Globus pallidus (tissue), 1 donor: ENCODE measurements at regions not wholly inside any gene's neighbourhood (a gene's known extent, or its start where the extent isn't known, plus 50 kb on each side); places are given as distances from the start of the nearest gene placed in this dataset.

ENCODE experiments used
- DNase-seq: peaks from one replicate; pipeline ENCODE4 v3.0.0-alpha.2; 2015; ENCODE audit warnings: low spot score

DNA sequence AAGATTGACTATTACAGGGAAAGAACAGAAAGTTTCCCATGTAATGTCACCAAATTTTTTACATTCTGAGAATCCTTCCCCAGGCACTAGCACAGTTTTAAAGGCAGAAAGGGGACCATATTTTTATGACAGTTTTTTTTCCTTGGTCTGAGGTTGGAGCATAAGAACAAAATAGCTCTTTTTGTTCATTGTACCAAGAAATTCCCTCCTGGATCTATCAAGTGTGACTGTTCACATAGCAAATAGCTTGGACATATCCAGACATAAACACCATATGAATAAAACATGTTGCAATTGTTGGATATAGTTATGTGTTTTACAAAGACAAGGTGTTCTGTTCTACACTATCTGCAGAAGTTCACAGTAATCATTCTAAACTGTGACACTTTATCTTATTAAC is 182.4 kb upstream of the ADGRL2 start:
- no peak for DNase-seq

DNA sequence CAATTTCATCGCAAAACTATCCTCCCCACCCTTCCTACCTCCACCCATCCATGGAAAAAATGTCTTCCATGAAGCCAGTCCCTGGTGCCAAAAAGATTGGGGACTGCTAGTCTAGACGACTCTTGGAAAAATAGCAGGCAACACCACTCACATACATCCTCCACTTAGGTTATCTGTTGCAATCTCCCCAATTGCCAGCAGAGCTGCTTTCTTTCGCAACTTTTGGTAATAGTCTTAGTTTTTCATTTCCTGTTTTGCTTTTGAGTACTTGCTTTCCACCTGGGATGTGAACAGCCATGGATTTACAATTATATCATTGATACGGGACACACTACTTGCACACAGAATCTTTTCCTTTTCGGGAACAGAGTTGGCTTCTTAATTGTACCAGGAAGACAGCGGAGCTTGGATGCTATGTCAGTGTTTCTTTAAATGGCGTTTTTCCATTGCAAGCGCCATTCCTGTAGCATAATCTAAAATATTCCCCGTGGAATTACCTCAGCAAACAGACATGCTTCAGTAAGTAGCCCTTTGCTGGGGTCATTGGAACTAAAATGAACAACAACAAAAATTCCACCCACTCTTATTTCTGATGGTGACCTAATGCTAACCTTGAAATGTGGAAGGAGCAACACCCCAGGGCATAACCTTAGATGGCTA is 183.3 kb upstream of the ADGRL2 start:
- DNase-seq, result no peak

DNA sequence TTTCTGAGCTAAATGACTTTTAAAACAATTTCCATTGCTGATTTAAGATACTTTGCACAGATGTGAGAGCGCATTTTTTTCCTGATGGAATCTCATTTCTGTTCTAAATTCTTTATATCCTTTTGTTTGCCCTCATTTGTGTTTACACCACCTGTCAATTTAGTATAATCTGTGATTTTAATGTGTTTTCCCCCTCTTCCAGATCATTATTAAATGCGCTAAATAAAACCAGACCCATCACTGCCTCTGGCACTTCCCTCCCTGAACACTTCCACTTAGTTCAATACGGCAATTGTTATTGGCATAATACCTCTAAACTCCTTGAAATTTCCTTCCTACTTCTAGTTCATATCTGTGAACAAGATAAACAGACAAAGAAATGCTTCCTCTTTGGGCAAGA is 186.9 kb upstream of the ADGRL2 start:
- DNase-seq, result no peak

DNA sequence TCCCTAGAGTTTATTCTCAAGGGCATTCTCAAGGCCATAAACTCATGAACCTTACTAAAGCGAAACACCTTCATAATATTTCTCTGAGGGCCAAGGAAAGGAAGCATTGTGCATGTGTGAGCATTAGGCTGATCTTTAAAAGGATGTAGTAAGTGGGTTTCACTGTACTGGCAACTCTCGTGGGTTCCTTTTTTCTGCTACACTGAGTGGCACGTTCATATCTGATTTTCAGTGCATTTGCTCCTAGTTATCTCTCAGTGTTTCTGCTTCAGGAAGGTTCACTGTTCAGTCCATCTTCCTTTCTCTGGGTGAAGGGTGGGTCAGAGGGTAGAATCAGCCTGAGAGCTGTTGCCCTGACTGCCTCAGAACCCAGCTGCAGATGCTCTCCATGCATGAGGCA is 192.8 kb upstream of the ADGRL2 start:
- DNase-seq, result no peak

DNA sequence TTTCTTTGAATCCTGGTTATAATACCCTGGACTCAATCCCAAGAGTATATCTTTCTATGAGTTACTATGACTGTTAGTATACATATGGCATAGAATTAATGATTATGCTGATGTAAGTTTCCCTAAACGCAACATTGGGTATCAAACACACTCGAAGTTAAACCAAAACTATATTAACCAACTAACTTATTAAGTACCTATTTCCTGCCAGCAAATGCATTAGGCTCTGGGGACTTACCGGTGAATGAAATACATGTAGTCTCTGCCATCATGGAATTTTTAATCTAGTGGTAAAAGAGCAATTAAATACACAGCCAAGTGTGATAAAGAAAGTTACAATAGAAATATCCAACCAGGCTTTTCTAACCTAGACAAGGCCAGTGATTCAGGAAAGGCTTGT is 193.6 kb upstream of the ADGRL2 start:
- no peak for DNase-seq

DNA sequence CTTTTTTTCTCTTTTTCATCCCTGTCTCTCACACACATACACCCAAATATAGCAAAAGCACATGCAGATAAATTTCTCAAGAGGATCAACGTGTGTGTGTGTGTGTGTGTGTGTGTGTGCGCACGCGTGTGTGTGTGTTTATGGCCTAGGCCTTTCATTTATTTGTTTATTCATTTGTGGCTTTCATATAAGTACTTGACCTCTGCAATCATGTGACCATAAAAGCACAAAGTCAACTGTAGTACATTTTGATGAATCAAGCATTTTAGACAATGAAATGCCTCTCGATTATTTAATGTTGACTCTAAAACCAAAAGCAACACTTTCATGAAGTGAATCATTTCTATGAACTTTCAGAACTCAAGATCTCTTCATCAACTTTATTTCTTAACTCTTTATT is 194.1 kb upstream of the ADGRL2 start:
- no peak for DNase-seq

DNA sequence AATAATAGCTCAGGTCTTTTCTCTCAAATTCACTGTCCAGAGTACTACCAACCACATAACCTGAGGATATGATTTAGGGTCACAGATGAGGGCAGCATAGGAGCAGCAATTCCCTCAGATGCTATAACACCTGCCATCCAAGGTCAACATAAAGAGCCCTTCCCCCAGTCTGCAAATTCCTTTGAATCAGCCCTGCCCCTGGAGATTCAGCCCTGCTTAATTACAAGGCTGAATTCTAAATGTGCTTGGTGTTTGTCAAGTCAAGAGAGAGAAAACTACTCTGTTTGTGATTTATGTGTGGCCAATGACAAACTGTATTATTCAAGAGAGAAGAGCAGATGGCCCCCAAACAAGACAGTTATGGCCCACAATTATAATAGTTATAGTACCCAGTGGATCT is 195.7 kb upstream of the ADGRL2 start:
- no peak for DNase-seq

DNA sequence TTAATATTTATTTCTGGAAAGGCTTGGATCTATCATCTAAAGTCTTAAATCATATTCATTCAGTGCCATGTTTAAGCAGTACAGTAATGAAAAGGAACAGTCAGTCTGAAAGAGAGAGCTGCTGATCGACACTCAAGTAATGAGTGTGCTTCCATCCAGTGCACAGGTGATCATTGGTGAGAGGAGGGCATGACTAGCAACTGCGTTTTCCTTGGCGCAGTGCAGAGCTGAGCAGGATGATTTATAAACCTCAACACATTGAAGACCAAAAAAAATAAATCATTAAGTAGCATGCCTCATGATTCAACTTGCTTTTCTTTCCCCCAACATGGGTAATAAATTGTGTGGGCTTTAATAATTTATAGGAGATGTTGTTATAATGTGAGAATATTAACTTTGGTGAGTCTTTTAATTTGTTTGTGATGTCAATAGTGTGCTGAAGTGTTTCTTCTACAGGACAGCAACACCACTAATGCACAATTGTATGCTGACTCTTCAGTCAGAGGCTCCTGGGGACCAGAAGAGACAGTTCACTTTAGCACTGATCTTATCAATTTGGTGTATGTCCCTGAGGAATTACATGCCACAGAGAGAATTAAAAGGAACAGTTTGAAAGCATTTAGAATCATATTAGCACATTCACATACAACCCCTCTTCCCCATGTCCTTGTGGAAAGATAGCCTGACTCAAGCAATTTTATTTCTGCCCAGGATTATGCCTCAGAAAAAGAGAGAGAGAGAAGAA is 199.7 kb upstream of the ADGRL2 start:
- DNase-seq, result no peak

DNA sequence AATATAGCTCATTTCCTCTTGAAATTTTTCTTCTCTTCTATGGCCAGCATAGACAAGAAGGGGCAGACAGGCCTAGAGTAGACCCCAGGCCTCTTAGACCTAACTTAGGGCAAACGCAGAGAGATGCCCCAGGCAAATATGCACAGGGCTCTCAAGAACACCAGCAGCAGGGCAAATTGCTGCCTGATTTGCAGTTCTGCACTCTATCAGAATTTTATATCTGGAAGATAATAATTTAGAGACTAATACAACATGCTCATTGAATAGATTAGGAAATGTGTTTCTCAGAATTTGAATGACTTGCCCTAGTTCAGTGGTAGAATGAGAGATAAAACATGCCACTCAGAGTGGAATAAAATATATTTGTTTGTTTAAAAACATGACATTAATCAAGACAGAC is 200.4 kb upstream of the ADGRL2 start:
- no peak for DNase-seq

DNA sequence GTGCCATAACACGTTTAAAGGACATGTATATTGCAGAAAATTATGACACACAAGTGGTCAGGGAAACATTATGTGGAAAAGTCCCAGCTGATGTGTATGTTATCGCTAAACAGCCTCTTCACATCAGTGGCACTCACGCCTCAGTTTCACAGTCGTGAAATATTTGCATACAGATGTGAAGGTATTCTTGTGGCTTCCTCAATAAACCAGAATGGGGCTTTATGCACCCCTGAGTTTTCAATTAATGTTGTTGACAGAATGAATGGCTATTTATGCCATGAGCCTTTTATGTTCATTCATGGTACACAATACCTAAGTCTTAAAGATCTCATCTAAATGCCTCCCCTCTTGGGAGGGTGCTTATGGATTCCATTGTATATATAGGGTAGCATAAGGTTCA is 202.1 kb upstream of the ADGRL2 start:
- DNase-seq, result no peak

DNA sequence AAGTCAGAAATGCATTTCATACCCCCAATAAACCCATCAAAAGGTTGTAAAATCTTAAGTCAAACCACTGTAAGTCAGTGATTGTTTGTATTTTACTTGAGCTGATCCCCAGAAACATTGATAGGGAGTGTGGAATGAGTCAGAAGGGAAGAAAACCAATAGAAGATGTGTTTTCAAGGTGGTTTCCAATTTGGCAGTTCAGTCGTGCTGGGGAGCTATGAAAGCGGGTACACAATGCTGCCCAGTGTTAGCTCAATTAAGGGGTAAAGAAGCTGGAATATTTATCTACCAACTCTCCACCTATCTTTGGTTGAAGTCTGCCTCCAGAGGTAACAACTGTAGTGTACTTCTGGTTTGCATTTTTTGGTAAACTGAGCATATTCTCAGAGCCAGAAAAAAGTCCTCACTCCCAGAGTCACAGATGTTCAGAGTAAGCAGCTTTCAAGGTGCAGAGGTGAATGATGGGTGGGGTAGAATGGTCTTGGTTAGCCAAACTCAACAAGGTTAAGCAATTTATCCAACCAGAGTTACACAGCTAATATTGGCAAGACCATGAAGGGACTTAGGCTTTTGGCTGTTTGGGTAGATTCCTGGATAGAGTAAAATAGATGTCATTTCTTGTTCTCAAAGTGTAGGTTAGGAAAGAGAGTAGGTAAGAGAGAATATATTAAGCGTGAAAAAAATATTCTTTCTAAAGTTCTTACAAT is 202.9 kb upstream of the ADGRL2 start:
- DNase-seq, result no peak

DNA sequence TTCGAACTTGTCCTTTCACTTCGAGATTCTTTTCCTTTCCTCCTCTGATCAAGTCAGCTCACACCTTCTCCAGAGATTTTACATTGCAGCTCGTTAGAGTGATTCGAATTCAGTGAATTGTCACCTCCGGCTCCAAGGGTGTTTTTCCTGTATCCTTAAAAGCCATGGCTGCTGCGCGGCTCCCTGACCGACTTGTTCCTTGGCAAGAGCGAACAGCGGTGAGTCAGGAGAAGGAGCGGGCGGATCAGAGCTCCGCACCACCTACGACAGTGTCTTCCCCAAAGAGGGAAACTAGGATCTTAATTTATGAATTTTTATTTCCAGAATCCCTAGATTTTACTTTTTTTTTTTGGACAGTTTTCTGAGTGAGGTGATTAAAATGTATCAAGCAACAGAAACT is 204.4 kb upstream of the ADGRL2 start:
- DNase-seq, result no peak

DNA sequence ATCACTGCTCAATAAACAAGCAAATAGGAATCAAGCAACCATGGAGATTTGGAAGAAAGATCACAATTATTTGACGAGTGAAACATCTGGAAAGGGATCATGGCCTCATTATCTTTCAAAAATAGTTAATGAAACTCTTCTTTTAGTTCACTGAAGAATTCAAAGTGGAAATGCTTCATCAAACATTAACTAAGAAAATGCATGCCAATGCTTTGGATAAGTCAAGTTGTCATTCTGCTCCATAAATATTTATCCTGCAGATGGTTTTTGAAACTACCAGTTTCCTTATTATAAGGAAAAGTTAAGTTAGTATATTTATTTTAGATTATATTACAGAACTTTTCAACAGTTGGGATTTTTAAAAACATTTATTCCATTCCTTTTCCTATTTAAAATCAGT is 206.5 kb upstream of the ADGRL2 start:
- DNase-seq, result no peak

DNA sequence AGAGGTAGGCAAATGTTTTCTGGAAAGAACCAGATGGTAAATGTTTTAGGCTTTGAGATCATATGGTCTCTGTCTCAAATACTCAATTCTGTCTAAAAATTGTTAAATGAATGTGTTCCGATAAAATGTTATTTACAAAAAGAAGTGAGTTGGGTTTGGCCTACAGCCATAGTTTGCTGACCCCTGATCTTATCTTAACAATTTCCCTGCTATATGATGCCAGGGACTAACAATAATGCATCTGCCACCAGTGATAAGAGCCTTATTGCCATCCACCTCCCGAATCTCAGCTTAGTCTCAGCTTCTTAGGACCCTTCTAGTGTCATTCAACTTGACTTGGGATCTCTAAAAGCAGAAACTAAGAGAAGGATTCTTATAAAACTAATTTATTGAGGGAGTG is 208.5 kb upstream of the ADGRL2 start:
- no peak for DNase-seq

DNA sequence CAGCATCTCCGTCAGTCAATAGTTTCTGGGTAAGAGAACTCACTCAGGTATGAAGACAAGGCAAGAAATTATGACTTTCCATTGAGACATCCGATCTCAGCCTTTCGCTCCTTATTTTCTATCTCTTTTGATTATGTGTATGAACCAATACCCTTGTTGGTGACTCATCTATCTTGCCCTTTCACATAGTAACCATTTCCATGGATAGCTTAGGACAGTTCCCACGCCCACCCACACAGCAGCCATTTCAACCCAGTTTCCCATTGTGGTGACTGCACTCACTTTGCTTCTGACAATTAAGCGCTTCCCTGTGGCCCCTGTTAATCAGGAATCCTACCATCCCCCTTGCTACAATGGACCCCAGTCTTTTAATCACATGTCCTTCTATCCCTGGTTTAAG is 210.6 kb upstream of the ADGRL2 start:
- no peak for DNase-seq

DNA sequence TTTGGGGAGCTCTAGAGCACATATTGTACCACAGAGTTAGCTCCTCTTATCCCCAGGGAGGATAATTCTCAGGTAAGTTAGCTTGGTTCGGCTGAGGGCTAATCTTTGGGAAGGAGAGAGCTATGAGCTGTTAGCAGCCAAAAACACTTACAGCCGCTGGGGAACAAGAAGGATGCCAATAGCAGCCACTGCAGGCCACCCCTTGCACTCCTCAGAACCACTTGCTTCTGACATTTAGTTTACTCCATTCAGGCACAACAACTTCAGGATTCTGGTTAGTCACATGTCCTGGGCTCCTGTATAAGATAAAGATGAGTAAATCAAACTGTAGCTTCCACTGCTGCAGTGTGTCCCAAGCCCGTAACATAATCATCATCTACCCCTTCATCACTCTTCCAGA is 212.6 kb upstream of the ADGRL2 start:
- no peak for DNase-seq

DNA sequence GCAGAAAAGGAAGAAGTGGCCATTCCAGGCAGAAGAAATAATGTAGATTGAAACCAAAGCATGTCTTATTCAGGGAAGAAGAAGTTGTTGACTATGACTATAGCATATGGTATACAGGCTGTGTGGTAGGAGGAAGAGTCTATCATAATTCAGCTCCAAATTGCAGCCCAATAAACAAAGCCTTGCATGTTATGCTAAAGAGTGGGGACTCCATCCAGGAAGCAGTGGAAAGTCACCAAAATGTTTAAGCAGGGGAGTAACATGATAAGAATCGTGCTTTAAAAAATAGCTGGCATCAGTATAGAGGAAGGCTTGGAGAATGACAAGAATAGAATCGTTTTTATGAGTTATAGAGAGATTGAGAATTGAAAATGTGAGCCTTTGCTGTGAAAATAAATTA is 213.3 kb upstream of the ADGRL2 start:
- no peak for DNase-seq

DNA sequence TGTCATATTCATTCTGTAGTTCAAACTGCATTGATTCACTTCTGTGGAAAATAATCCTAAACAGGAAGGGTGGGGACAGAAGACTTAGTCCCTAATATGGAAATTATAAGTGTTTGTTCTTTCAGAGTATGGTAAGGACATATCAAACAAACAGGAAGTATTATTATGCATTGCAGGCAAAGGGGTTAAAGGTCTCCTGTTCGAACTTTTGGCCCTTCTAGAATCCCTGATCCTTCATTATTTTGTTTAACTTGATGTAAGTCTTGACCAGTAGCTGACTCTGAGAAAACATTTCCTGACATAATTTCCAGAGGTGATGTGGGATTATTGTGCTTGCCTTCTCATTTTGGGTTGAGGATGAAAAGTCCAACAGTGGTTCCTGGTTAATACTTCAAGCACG is 215.4 kb upstream of the ADGRL2 start:
- no peak for DNase-seq

DNA sequence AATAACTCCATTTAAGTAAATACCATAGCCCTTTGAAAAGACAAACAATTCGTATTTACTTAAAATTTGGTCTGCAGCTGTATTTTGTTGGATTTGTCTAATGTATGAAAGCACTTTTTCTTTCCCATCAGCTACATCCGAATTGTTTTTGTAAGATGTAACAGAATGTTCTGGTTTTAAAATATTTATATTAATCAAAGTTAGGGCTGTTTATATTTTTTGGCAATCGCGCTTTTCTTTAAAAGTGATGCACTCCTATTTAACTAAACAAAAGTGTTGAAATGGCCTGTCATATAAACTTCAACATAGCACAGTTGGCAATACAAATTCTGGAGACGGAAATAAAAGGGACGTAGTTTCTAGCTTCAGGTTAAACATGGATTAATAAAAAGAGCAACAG is 216.3 kb upstream of the ADGRL2 start:
- no peak for DNase-seq

DNA sequence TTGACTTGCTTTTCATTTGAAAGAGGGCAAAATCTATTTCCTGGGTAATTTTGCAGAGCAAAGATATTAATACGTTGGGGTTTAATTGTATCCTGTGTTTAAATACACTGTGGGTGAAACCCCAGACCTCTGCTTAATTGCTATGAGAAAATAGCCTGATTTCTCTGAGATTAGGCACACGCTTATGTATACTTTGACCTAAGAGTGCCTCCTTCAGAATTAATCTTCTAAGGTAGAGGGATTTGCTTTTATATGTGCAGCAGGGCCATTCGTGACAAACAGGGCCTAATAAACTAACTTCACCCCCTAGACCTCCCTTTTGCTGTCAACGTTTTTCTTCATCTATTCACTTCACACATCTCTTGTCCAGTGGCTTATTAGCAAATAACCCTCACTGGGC is 216.9 kb upstream of the ADGRL2 start:
- DNase-seq, result no peak

DNA sequence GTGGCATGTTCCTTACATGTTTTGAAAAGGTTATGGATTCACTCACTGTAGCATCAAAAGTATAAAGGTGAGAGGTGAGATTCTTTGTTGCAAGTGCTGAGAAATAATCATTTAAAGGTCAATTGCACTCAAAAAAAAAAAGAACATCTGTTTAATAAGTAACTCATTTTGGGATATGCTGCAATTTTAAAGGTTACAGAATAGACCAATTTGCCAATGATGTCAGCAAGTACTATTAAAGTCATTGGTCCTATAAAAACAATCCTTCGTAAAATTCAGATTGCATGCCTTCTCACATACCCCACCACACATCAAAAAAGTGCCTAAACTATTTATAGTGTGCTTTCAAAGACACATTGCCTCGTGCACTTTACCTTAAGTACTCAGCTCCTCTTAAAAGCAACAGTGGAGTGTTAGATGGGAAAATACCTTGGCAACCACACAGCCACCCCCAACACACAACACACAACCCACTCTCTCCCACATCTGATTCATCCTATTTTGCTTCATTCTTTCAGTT is 218.2 kb upstream of the ADGRL2 start:
- DNase-seq, result no peak

DNA sequence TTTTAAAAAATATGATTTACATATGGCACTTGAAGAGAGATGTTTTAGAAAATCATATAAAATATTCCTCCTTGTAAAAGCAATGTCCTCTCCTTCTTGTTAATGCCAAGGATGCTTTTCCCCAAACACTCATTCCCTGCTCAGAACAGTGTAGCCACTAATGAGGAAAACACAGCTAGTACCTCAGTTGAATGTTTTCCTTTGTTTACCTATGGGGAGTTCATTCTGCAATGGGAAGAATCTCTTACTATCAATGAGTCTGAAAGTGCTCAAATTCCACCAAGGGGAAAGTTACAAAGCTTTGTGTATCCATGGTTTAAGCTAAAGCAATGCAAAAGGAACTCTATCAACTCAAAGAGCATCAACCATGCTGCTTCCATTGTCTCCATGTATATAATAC is 221.9 kb upstream of the ADGRL2 start:
- no peak for DNase-seq

DNA sequence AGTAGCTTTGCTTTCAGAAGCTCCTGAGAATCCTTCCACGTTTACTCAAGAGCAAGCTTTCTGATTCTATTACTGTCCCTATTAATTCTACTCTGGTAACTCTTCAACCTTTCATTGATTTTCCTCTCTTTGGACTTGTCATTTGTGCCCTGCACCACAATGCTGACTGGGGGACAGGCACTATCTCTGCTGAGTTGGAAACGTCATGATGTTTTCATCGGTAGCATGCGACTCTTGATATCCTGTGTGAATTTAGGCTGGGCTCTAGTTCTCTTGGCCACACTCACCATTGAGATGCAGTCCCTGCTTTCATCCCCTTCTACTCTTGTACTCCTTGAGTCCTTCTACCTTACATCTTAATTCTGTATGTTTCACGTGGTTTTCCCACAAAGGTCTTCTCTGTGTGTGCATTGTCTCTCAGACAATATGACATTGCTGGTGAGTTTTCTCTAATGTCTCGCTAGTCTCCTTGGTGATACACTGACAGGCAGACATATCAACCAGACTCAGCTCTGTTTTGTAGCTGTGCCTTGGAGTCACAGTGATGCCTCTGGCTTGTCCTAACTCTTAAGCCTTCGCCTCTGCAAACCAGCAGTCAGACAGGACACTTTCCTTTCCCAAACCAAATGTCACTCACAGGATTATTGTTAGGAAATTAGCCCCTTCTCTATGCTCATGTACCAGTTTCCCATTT is 223.6 kb upstream of the ADGRL2 start:
- no peak for DNase-seq
